ENCODE measurements at regions not wholly inside any gene's neighbourhood (a gene's known extent, or its start where the extent isn't known, plus 50 kb on each side); places are given as distances from the start of the nearest gene placed in this dataset.

DNA sequence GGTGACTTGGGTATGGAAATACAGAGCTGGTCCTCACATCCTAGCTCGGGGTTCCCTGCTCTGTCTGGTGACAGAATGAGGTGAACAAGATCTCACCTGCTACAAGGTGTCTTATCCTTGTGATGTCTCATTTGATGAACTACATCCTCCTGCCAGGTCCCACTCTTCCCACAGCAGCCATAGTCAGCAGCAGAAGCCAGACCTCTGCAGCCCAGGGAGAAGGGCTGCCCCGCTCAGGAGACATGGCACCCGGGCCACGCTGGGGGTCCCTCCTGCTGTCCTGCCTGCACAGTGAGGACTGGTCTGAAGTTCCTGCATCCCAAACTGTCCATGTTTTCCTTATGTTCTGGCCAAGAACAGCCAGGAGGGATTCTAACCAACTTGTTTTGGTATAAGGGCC lies 414.1 kb downstream of the CTTN start (continued):
- TF ChIP-seq ZNF780A (CRISPR knock-in tag; IDR thresholded peaks at IDR 0.05) (no peak), NFYC (CRISPR knock-in tag; IDR thresholded peaks at IDR 0.05) (no peak), KLF6 (CRISPR knock-in tag; IDR thresholded peaks at IDR 0.05) (no peak)

DNA sequence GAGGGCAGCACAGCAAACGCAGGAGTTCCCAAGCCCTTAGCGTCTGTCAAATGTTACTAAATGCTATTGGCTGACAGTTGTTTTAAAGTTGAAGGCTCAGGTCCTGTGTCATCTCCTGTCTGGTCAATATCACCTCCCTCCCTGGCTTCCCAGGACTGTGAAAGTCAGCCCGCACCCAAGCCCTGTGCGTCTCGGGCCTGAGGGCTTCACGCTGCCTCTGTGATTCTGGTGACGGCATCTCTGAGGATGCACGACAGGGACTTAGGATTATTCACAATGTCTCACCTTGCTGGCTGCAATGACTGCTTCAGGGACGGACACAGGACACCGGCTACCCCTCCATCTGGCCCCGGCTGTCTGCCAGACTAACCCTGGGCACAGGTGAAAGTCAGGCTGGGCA lies 415.3 kb downstream of the CTTN start:
- POLR2A ChIA-PET: no interaction called here
- no peaks in the 10 kb centered on the region for H3K9me3 ChIP-seq (ENCODE audit: low read length)
- CTCF ChIA-PET (ENCODE audit: low intra/inter-chr PET ratio, low total read pairs): no interaction called here
- intact Hi-C loops (cut with micrococcal nuclease; ENCODE audit: unreplicated experiment): no loop called here
- peaks cover 21% of the 10 kb centered on the region for H4K20me1 ChIP-seq (ENCODE audit: insufficient read depth, low read length)
- H3K27me3 ChIP-seq (ENCODE audit: control insufficient read depth in 1 of 2, insufficient read depth in 2 of 2, low read length in 2 of 2): no peaks in the 10 kb centered on the region
- WGBS (ENCODE audit: low lambda C conversion rate): 93% methylated on average over 3 of the region's 11 CpGs
- no peak overlapping the region for H3K4me3 ChIP-seq (replicated peaks in 1 of 3; ENCODE audit: insufficient read depth in 1 of 3, low read depth in 2 of 3, low read length in 3 of 3)
- in situ Hi-C loops (cut with HindIII; ENCODE audit: extremely low pct_ligation_motif_present, low pct_unique_long_range_greater_than_20kb): no loop called here
- H3K27ac ChIP-seq (ENCODE audit: extremely low read length, insufficient read depth, low read length): no peak overlapping the region
- TF ChIP-seq ZNF546 (CRISPR knock-in tag; conservative IDR thresholded peaks at IDR 0.05) (no peak), ZNF792 (CRISPR knock-in tag; IDR thresholded peaks at IDR 0.05) (no peak), MIXL1 (CRISPR knock-in tag; IDR thresholded peaks at IDR 0.05) (no peak), CCDC6 (CRISPR knock-in tag; IDR thresholded peaks at IDR 0.05) (no peak), CENPX (CRISPR knock-in tag; IDR thresholded peaks at IDR 0.05) (no peak), HMGA1 (CRISPR knock-in tag; conservative IDR thresholded peaks at IDR 0.05) (no peak), FOXK1 (CRISPR knock-in tag; IDR thresholded peaks at IDR 0.05; ENCODE audit: borderline replicate concordance, low read depth) (no peak), MEIS2 (CRISPR knock-in tag; IDR thresholded peaks at IDR 0.05) (no peak), TOE1 (CRISPR knock-in tag; IDR thresholded peaks at IDR 0.05) (no peak)
- TF ChIP-seq, protein P1, sequence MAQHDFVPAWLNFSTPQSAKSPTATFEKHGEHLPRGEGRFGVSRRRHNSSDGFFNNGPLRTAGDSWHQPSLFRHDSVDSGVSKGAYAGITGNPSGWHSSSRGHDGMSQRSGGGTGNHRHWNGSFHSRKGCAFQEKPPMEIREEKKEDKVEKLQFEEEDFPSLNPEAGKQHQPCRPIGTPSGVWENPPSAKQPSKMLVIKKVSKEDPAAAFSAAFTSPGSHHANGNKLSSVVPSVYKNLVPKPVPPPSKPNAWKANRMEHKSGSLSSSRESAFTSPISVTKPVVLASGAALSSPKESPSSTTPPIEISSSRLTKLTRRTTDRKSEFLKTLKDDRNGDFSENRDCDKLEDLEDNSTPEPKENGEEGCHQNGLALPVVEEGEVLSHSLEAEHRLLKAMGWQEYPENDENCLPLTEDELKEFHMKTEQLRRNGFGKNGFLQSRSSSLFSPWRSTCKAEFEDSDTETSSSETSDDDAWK (CRISPR knock-in tag; IDR thresholded peaks at IDR 0.05): no peak
- TF ChIP-seq, protein P2, sequence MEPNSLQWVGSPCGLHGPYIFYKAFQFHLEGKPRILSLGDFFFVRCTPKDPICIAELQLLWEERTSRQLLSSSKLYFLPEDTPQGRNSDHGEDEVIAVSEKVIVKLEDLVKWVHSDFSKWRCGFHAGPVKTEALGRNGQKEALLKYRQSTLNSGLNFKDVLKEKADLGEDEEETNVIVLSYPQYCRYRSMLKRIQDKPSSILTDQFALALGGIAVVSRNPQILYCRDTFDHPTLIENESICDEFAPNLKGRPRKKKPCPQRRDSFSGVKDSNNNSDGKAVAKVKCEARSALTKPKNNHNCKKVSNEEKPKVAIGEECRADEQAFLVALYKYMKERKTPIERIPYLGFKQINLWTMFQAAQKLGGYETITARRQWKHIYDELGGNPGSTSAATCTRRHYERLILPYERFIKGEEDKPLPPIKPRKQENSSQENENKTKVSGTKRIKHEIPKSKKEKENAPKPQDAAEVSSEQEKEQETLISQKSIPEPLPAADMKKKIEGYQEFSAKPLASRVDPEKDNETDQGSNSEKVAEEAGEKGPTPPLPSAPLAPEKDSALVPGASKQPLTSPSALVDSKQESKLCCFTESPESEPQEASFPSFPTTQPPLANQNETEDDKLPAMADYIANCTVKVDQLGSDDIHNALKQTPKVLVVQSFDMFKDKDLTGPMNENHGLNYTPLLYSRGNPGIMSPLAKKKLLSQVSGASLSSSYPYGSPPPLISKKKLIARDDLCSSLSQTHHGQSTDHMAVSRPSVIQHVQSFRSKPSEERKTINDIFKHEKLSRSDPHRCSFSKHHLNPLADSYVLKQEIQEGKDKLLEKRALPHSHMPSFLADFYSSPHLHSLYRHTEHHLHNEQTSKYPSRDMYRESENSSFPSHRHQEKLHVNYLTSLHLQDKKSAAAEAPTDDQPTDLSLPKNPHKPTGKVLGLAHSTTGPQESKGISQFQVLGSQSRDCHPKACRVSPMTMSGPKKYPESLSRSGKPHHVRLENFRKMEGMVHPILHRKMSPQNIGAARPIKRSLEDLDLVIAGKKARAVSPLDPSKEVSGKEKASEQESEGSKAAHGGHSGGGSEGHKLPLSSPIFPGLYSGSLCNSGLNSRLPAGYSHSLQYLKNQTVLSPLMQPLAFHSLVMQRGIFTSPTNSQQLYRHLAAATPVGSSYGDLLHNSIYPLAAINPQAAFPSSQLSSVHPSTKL (CRISPR knock-in tag; IDR thresholded peaks at IDR 0.05): no peak
- TF ChIP-seq, protein P3, sequence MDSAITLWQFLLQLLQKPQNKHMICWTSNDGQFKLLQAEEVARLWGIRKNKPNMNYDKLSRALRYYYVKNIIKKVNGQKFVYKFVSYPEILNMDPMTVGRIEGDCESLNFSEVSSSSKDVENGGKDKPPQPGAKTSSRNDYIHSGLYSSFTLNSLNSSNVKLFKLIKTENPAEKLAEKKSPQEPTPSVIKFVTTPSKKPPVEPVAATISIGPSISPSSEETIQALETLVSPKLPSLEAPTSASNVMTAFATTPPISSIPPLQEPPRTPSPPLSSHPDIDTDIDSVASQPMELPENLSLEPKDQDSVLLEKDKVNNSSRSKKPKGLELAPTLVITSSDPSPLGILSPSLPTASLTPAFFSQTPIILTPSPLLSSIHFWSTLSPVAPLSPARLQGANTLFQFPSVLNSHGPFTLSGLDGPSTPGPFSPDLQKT (CRISPR knock-in tag; IDR thresholded peaks at IDR 0.05; ENCODE audit: borderline replicate concordance): no peak
- no peaks in the 10 kb centered on the region for H3K4me1 ChIP-seq (ENCODE audit: insufficient read depth, low read length)
- DNase-seq (ENCODE audit: low spot score) (no peak), ATAC-seq (no peak), FAIRE-seq (no peak)
- H3K4me2 ChIP-seq (ENCODE audit: low read depth, low read length): no peak overlapping the region
- BruUV-seq (replicated peaks): no TSS peak
- no peak overlapping the region for H3K9ac ChIP-seq (ENCODE audit: insufficient read depth, low read depth, low read length)
- no peaks in the 10 kb centered on the region for H3K79me2 ChIP-seq (ENCODE audit: insufficient read depth, low read length)
- H3K36me3 ChIP-seq (replicated peaks in 1 of 2; ENCODE audit: control insufficient read depth in 1 of 2, insufficient read depth in 2 of 2, low read length in 2 of 2): peaks cover 27 to 61% of the 10 kb centered on the region in 2 experiments; a peak in 4 of 5 replicates
- H2AFZ ChIP-seq (ENCODE audit: low read length): no peak overlapping the region
